GM12878 (cell line): ENCODE measurements at regions not wholly inside any gene's neighbourhood (a gene's known extent, or its start where the extent isn't known, plus 50 kb on each side); places are given as distances from the start of the nearest gene placed in this dataset.
"Not testable (repeated sequence)": the region's sequence is repeated elsewhere in the genome, so short reads cannot be mapped to it uniquely, and the experiment has no call there.

Experiments
- ATAC-seq: fragments of 200-7000 bp; cut with Tn5 transposase; 3 replicates; pipeline ENCODE4 v1.9.1; 2020; ENCODE audit warnings: mild to moderate bottlenecking, moderate library complexity
- BruUV-seq: library from RNA; stranded (reverse); fragments of 400-500 nt; replicated peaks from 2 replicates; lab custom pipeline; 2021; lab: Mats Ljungman, UMichigan
- CTCF ChIA-PET: fragments of 300-600 bp; sonication (Branson Sonifier 250); formaldehyde crosslinking; extraction: SDS; loops from one replicate; lab custom pipeline; 2021; ENCODE audit warnings: inconsistent platforms; lab: Yijun Ruan, JAX
- POLR2A ChIA-PET: fragments of 350-600 bp; formaldehyde crosslinking; extraction: SDS; loops from one replicate; lab custom pipeline; 2021; ENCODE audit warnings: inconsistent platforms; lab: Charles Lee
- RAD21 ChIA-PET: fragments of 300-600 bp; sonication (Branson Sonifier 250); formaldehyde crosslinking; loops from one replicate; lab custom pipeline; 2023; ENCODE audit warnings: antibody characterized with exemption; ENCODE audit not compliant: unreplicated experiment; lab: Charles Lee
- SMC1A ChIA-PET: fragments of 300-600 bp; sonication (Branson Sonifier 250); formaldehyde crosslinking; loops from one replicate; lab custom pipeline; 2023; ENCODE audit not compliant: unreplicated experiment, uncharacterized antibody; lab: Charles Lee
- DNase-seq: peaks from one replicate; pipeline ENCODE4 v3.0.0-alpha.2; 2011; ENCODE audit warnings: low read depth, low spot score
- FAIRE-seq: peaks from 3 replicates; lab custom pipeline; 2011; peaks lifted over from hg19 to GRCh38; lab: Jason Lieb, UNC
- H2AFZ ChIP-seq: 2 replicates; pipeline ENCODE4 v1.6.0; 2011; ENCODE audit warnings: low read depth, low read length, control low read depth; ENCODE audit not compliant: control insufficient read depth
- H3K27ac ChIP-seq: 2 replicates; pipeline ENCODE4 v1.5.1; 2011; ENCODE audit warnings: control low read depth; ENCODE audit not compliant: control insufficient read depth, insufficient read depth
- H3K27me3 ChIP-seq, 2 experiments: replicated peaks in 1 of 2; 2 replicates each; pipeline versions ENCODE4 v1.6.0 to v1.6.1; 2011; ENCODE audit warnings: low read length in 1 of 2; ENCODE audit not compliant: control insufficient read depth in 2 of 2, insufficient read depth in 2 of 2
- H3K36me3 ChIP-seq, 2 experiments: 2 replicates each; pipeline ENCODE4 v1.5.1; 2011; ENCODE audit warnings: low read length in 1 of 2; ENCODE audit not compliant: control insufficient read depth in 2 of 2, insufficient read depth in 2 of 2
- H3K4me1 ChIP-seq: 2 replicates; pipeline ENCODE4 v1.6.1; 2011; ENCODE audit warnings: mild to moderate bottlenecking, low read length, moderate library complexity, mixed read lengths; ENCODE audit not compliant: control insufficient read depth, insufficient read depth
- H3K4me2 ChIP-seq: 2 replicates; pipeline ENCODE4 v1.6.0; 2011; ENCODE audit warnings: control low read depth; ENCODE audit not compliant: control insufficient read depth, insufficient read depth
- H3K4me3 ChIP-seq: fragments of 200-600 bp; sonication (generic); 2 replicates; pipeline ENCODE4 v1.5.1; 2016
- H3K79me2 ChIP-seq: 2 replicates; pipeline ENCODE4 v1.6.0; 2011; ENCODE audit warnings: low read length; ENCODE audit not compliant: control insufficient read depth, insufficient read depth
- H3K9ac ChIP-seq: 2 replicates; pipeline ENCODE4 v1.8.0; 2011; ENCODE audit warnings: low read length, control low read depth, mixed read lengths; ENCODE audit not compliant: control insufficient read depth, insufficient read depth
- H3K9me3 ChIP-seq: replicated peaks from 3 replicates; pipeline ENCODE4 v1.5.1; 2011; ENCODE audit warnings: mild to moderate bottlenecking, low read length; ENCODE audit not compliant: control insufficient read depth, insufficient read depth
- H4K20me1 ChIP-seq: 2 replicates; pipeline ENCODE4 v1.6.0; 2011; ENCODE audit not compliant: control insufficient read depth, insufficient read depth
- NFIC ChIP-seq: IDR thresholded peaks from 2 replicates; pipeline ENCODE4 v1.6.1; 2012; ENCODE audit warnings: low read depth, mild to moderate bottlenecking, inconsistent platforms, low read length, moderate library complexity
- NFYA ChIP-seq: IDR thresholded peaks from 2 replicates; pipeline ENCODE4 v1.6.1; 2011; ENCODE audit warnings: low read depth, mild to moderate bottlenecking, low read length, improper control_type of control experiment, borderline replicate concordance
- NR2C2 ChIP-seq: IDR thresholded peaks from 2 replicates; pipeline ENCODE4 v1.6.1; 2011; ENCODE audit warnings: borderline replicate concordance, low read depth; ENCODE audit not compliant: control insufficient read depth, insufficient read length
- PAX5 ChIP-seq: IDR thresholded peaks from 2 replicates; pipeline ENCODE4 v1.6.1; 2011; ENCODE audit warnings: low read depth, low read length, borderline replicate concordance
- RCOR1 ChIP-seq: conservative IDR thresholded peaks from 2 replicates; pipeline ENCODE4 v1.6.1; 2012; ENCODE audit warnings: low read depth, low read length, improper control_type of control experiment
- WRNIP1 ChIP-seq: IDR thresholded peaks from 2 replicates; pipeline ENCODE4 v1.6.1; 2011; ENCODE audit warnings: low read depth, low read length, improper control_type of control experiment, borderline replicate concordance
- WGBS: methylation state at CpG from one replicate; pipeline ENCODE4 v1.1.6; 2016; ENCODE audit warnings: low lambda C conversion rate; ENCODE audit not compliant: insufficient replicate concordance, insufficient coverage; ENCODE audit errors: missing lambda C conversion rate; 5-methylcytosine and 5-hydroxymethylcytosine counted together
- in situ Hi-C: fragments of 300-500 bp; cut with MboI; formaldehyde crosslinking; loops from 9 replicates; pipeline ENCODE4 v1.14.3; 2018; ENCODE audit warnings: mixed read lengths
- intact Hi-C: fragments of 100-400 bp; cut with micrococcal nuclease; formaldehyde crosslinking; loops from one replicate; pipeline ENCODE4 v1.14.2; 2022; ENCODE audit not compliant: unreplicated experiment
- TF ChIP-seq, protein P1 (sequence below): fragments of 450-650 bp; IDR thresholded peaks from 2 replicates; pipeline ENCODE4 v1.6.1; 2017; ENCODE audit warnings: mild to moderate bottlenecking, moderate library complexity

DNA sequence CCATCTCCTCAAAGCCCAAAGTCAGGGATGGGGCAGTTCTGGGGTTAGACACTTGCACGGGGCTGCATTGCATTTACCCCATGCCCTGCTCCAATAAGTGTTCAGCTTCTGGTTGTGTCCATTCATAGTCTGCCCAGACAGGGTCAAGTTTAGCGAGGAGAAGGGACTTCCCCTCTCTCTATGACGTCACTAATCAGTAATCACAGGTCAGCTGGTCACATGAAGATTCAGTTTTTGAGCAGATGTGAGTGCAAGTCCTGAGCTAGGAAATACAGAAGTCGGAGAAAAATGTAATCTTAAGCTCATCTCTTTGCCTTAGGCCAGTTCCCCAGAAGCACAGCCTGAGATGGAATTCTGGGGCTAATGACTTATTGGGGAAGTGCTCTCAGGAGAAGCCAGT lies 310.1 kb downstream of the TSHZ3 start (continued):
- TF ChIP-seq, protein P1, sequence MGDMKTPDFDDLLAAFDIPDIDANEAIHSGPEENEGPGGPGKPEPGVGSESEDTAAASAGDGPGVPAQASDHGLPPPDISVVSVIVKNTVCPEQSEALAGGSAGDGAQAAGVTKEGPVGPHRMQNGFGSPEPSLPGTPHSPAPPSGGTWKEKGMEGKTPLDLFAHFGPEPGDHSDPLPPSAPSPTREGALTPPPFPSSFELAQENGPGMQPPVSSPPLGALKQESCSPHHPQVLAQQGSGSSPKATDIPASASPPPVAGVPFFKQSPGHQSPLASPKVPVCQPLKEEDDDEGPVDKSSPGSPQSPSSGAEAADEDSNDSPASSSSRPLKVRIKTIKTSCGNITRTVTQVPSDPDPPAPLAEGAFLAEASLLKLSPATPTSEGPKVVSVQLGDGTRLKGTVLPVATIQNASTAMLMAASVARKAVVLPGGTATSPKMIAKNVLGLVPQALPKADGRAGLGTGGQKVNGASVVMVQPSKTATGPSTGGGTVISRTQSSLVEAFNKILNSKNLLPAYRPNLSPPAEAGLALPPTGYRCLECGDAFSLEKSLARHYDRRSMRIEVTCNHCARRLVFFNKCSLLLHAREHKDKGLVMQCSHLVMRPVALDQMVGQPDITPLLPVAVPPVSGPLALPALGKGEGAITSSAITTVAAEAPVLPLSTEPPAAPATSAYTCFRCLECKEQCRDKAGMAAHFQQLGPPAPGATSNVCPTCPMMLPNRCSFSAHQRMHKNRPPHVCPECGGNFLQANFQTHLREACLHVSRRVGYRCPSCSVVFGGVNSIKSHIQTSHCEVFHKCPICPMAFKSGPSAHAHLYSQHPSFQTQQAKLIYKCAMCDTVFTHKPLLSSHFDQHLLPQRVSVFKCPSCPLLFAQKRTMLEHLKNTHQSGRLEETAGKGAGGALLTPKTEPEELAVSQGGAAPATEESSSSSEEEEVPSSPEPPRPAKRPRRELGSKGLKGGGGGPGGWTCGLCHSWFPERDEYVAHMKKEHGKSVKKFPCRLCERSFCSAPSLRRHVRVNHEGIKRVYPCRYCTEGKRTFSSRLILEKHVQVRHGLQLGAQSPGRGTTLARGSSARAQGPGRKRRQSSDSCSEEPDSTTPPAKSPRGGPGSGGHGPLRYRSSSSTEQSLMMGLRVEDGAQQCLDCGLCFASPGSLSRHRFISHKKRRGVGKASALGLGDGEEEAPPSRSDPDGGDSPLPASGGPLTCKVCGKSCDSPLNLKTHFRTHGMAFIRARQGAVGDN = no peak
- TF ChIP-seq PAX5 = no peak
- TF ChIP-seq, all 136 proteins: peak for 0

DNA sequence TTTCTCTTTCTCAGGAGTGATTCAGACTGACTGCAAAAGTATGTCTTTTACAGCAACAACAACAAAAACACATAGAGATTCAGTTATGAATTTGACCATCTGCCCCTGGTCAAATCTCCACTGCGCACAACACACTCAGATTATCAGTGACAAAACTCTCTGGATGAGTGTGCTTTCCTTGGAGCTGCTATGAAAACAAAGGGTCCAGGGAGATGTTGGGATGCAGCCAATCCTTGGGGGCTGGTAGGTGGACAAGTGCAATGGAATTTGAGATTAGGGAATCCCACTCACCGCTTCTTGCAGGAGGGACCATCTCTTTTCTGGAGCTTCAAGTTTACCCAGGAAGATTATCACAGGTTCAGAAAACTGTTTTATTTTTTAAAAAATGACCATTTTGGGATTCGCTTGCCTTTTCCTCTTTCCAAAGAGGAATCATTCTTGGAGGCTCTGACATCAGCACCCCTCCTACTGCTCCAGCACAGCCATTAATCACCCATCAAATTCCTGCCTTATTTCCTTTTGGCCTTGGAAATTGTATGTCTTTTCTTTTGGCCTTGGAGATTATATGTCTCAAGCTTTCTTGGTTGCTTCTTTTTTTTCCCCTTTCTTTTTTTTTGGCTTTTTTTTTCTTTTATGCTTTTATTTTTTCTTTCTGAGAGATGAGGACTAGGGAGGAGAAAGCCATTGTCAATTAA lies 311.8 kb downstream of the TSHZ3 start:
- ATAC-seq (no peak), DNase-seq (no peak), FAIRE-seq (no peak)
- Histone ChIP-seq H2AFZ (no peak overlapping the region), H4K20me1 (no peaks in the 10 kb centered on the region), H3K4me2 (no peak overlapping the region), H3K4me1 (no peaks in the 10 kb centered on the region), H3K27ac (no peak overlapping the region), H3K9ac (no peak overlapping the region), H3K36me3 (no peaks in the 10 kb centered on the region), H3K79me2 (no peaks in the 10 kb centered on the region), H3K4me3 (no peak overlapping the region), H3K9me3 (no peaks in the 10 kb centered on the region; the same call in 2 of the 3 replicates), H3K27me3 (no peaks in the 10 kb centered on the region)
- RAD21 ChIA-PET = no interaction called here
- POLR2A ChIA-PET = no interaction called here
- SMC1A ChIA-PET = no interaction called here
- BruUV-seq = no TSS peak
- intact Hi-C loops = no loop called here
- CTCF ChIA-PET = no interaction called here
- TF ChIP-seq WRNIP1 (no peak), NFYA (no peak), NFIC (no peak), RCOR1 (no peak), NR2C2 (no peak)
- 23% methylated on average over 3 of the region's 3 CpGs for WGBS
- in situ Hi-C loops = no loop called here

DNA sequence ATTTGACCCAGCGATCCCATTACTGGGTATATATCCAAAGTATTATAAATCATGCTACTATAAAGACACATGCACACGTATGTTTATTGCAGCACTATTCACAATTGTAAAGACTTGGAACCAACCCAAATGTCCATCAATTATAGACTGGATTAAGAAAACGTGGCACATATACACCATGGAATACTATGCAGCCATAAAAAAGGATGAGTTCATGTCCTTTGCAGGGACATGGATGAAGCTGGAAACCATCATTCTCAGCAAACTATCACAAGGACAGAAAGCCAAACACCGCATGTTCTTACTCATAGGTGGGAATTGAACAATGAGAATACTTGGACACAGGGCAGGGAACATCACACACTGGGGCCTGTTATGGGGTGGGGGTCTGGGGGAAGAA lies 317.8 kb downstream of the TSHZ3 start:
- H3K9ac ChIP-seq, H3K4me2 ChIP-seq, POLR2A ChIA-PET, H3K27ac ChIP-seq, BruUV-seq, H3K9me3 ChIP-seq, H2AFZ ChIP-seq, intact Hi-C loops, H4K20me1 ChIP-seq, FAIRE-seq, DNase-seq, CTCF ChIA-PET, SMC1A ChIA-PET, H3K4me1 ChIP-seq, H3K79me2 ChIP-seq, H3K36me3 ChIP-seq, H3K27me3 ChIP-seq, in situ Hi-C loops, RAD21 ChIA-PET, ATAC-seq, H3K4me3 ChIP-seq: not testable (repeated sequence)
- WGBS = 45% methylated on average over 4 of the region's 4 CpGs
